NCI-H526 (cell line): ENCODE measurements at regions not wholly inside any gene's neighbourhood (a gene's known extent, or its start where the extent isn't known, plus 50 kb on each side); places are given as distances from the start of the nearest gene placed in this dataset.

ENCODE experiments used
- DNase-seq, 2 experiments: peaks; one replicate each; lab custom pipeline; 2025; lab: John Stamatoyannopoulos, UW

DNA sequence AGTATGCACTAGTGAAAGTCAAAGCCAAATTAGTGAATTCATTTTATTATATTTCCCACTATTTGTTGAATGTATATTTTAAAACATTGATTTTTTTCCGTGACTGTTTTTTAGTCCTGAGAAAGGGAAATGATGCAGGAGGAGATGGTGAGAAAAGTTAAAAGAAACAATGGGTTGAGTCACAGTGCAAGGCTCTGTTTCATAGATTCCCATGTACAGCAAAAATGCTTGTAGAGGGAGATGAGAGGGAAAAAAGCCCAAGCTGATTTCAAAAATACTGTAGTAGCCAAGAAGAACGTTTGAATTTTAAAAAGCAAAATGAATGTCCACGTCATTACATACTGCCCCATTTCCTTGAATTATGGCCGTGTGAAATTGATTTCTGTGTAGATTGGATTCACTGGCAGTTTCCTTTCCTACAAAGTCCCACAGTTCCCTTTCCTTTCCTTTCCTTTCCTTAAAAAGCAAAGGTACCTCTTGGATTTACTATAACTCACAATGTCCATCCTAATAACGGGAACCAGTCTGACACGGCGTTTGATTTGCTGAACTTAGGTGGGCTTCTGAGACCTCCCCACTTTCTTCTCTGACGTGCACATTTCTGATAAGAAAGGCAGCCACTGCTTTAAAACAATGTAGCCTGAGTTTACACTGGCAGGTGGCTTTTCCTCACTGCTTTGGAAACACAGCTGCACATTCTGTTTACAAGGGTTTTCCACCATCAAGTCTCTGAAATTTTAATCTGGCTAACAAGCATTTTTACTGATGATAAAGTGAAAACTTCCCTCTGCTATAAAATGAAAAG lies 63.7 kb downstream of the SPCS3 start:
- DNase-seq: no peak

DNA sequence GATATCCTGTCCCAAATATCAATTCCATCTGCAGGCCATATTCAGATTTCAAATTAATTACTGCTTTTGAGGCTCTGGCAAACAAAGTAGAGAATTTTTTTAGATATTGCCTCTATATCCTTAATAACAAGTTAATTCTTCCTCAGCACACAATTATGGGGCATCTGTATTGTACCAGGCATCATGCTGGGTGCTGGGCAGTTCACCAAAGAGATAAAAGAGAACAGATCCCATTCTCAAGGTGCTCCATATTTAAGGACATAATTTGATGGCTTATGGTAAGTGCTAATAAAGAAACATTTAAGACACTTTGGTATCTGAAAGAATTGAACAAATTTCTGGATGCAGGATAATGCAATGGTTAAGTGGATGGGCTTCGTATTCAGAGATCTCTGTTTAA lies 65.8 kb downstream of the SPCS3 start:
- DNase-seq: no peak

DNA sequence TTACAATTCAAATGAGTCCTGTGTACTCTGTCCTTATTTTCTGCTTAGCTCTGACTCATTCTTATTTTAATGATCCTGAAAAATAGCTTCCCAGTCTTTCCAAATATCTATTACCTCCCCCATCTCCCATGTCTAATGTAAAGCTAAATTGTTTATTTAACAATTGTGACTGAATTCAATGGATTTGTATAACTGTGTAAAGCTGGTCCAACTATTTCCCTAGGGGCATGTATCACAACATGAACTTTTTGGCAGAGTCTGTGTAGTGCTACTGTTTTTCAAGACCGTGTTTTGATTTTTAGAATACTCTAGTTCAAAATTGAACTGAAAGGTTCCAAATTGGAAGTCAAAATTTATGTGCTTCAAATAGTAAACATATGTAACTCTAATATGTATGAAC lies 67.8 kb downstream of the SPCS3 start:
- DNase-seq: no peak

DNA sequence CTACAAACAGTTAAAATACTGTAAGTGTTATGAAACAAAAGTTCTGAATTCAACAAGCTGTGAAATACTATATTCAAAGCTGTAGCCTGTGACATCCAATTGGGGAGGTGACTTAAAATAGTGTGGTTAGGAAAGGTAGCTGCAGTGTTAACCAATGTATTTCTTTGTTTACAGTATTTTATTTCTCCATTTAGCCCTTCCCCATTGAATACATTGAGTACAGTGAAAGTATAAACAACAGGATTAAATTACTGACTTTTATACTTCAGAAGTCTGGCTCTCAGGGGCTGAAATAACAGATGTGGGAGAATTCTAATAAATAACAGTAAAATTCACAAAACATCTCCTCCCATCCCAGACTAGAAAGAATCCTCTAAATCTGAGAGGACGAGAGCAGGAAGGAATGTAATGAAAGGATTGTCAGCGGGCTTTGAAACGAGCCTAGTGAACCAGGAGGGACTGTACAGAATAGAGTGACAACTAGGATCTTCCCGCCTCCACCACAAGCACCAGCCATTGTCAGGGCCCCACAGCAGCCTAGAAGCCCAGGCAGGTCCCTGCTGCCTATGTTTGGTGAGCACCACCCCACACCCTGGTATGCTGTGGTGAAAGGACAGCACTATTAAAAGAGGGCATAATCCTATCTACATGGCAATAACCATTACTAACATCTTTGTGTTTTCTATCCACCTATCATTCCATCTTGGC lies 73.7 kb downstream of the SPCS3 start:
- no peak for DNase-seq

- DNase-seq: no peak
These were observed 81.2 kb downstream of the SPCS3 start for GRCh38 chr4:176400816-176401461.

GRCh38 chr4:176404621-176405020 lies 84.9 kb downstream of the SPCS3 start:
- DNase-seq: no peak

DNA sequence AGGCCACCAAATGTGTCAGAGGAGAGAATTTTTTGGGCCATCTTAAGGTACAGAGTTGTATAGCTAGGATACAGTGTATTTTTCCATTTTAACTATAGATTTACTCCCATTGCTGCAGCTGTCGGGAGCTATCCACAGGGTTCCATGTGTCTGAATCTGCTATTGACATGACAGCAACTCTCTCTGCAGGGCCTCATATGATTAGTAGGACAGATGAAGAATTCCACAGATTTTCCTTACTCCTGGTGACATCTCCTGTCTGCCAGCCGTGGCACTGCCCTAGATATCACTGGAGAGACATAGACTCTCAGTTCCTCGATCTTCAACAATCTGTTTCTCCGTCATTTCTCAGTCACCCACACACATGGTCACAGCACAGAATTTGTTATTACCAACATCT lies 86.5 kb downstream of the SPCS3 start:
- DNase-seq: no peak

GRCh38 chr4:176406736-176407135 lies 87.0 kb downstream of the SPCS3 start:
- no peak for DNase-seq

DNA sequence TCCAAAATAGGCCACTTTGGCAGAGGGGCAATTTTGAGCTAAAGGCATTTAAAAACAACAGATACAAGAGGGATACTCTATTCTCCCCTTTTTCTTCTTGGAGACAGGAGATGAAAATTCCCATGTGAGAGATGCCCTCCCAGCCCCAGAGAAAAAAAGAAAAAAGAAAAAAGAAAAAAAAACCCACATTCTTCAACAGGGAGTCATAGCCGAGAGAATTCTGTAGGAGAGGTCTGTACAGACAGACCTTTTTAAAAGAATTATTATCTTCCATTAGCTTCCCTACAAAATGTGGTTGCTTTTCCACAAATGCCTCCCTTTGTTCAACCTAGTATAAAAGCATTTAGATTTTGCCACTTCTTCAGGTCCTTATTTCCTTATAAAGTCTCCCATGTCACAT lies 89.9 kb downstream of the SPCS3 start:
- no peak for DNase-seq

DNA sequence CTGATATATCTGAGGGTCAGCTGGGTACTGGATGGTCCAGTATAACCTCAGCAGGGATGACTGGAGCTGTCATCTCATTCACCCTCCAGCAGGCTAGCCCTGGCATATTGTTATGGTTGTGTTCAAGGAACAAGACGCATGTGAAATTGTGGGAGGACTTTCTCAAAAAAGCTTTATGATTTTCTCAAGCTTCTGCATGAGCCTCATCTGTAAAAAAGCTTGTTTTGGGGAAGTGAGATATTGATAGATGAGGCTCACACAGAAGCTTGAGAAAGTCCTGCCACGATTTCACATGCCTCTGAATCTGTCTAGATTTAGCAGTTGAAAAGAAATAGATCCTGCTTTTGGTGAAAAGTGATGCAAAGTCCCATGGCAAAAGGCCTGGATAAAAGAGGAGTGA lies 93.4 kb downstream of the SPCS3 start:
- DNase-seq: no peak

DNA sequence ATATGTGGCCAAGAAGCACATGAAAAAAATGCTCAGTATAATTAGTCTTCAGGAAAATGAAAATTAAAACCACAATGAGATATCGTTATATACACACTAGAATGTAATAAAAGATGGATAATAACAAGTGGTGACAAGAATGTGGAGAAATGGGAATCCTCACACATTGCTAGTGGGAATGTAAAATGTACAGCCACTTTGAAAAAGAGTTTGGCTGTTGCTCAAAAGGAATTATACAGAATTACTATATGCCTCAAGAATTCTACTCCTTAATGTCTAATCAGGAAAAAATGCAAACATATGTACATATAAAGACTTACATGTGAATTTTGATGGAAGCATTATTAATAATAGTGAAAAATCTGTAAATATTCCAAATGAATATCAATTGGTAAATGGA lies 102.2 kb downstream of the SPCS3 start:
- DNase-seq: no peak

GRCh38 chr4:176422511-176422910 lies 102.7 kb downstream of the SPCS3 start:
- DNase-seq: no peak

DNA sequence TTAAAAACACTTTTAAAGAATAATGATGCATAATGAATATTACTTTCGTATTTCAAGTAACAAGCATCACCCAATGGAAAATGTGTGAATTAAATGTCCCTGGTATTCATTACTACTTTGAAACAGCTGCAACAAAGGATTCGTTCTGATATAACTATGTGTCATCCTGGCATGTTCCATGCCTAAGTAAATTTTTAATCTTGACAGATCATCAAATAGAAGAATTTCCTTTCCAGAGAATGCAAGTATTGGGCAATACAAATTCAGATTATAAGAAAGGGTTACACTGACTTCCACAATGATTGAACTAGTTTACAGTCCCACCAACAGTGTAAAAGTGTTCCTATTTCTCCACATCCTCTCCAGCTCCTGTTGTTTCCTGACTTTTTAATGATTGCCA lies 105.3 kb downstream of the SPCS3 start:
- no peak for DNase-seq

GRCh38 chr4:176432811-176433540 lies 113.2 kb downstream of the SPCS3 start:
- DNase-seq: no peak

DNA sequence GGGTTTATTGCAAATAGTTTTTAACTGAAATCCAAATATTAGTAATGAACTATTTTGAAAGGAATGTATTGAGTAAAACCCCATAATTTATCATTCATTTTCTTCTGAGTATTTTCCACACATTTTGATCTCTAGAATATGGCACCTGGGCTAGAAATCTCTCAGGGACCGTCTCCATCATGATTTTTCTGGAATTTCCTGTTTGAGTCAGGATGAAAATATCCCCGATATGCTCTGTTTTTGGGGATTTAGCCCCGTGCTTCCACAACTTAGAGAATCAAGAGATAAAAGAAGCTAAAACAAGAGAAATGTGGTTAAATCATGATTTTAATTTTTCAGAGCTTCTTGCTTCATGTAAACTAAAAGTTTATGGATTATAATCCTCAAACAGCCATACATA lies 114.2 kb downstream of the SPCS3 start:
- no peak for DNase-seq

GRCh38 chr4:176435901-176436292 lies 116.1 kb downstream of the SPCS3 start:
- no peak for DNase-seq

DNA sequence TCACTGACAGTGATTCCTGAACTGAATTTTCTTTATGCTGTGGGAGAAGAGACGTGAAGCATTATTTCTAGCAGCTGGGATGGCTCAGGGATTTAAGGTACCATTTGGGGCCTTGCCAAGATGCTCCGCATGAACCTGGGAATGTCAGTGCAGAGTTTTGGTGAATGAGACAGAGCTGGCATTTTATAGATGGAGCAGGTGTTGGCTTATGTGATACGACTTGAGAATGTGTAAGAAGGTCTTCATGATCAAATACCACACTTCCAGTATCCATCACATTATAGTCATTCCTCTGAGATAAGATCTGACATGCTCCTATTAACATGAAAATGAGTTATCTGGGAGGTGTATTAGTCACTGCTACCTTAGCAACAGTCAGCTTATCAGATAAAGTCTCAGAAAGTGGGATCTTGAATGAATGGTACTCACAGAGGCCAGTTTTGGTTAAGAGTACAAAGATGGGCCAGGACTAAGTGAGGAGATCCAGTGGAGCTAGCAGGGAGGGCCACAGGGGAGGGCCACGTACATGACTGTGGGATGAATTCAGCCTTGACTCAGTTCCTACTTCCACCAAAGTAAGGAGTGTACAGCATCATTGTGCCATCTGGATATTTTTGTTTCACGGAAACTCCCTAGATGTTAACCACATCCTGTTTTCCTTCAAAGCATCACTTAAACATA lies 116.7 kb downstream of the SPCS3 start:
- no peak for DNase-seq

DNA sequence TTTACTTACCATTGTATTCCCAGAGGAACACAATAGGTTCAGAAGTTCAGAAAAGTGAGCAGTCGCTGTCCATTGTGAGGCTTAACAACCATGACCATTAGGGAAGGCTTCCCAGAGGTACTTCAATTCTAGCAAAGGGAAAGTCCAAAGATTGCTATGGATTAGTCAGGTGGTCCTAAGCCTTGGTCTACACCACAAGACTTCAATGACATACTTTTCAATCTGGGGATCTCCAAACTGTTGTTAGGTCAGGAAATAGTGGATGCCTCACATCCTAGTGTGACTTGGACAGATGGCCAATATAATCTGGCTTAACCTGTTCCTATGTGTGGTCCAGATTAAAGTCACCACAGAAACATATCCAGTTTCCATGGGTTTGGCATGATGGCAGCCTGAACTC lies 118.0 kb downstream of the SPCS3 start:
- no peak for DNase-seq

GRCh38 chr4:176438401-176438800 lies 118.6 kb downstream of the SPCS3 start:
- DNase-seq: no peak

- DNase-seq: no peak
These were observed 119.8 kb downstream of the SPCS3 start for GRCh38 chr4:176439611-176440010.

GRCh38 chr4:176440698-176441097 lies 120.9 kb downstream of the SPCS3 start:
- DNase-seq: no peak

DNA sequence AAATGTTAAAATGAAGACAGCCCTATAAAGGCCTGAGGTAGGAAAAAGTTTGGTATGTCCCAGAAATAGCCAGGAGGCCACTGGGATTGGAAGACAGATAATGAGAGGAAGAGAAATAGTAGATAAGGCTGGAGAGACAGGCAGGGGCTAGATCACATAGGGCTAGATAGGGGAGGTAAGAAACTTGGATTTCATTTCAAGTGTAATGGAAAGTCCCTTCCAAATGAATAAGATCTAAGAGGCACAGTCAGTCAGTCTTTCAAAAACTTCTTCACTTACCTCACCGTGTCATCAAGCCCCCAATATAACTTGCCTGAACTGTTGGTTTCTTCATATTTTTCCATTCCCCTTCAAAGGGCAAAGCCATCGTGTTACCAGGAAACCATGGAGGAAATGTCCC lies 121.8 kb downstream of the SPCS3 start:
- DNase-seq: no peak
